Middle frontal gyrus (tissue), 1 donor: ENCODE measurements at regions not wholly inside any gene's neighbourhood (a gene's known extent, or its start where the extent isn't known, plus 50 kb on each side); places are given as distances from the start of the nearest gene placed in this dataset.
"Not testable (repeated sequence)": the region's sequence is repeated elsewhere in the genome, so short reads cannot be mapped to it uniquely, and the experiment has no call there.

Experiments used
- DNase-seq: peaks from one replicate; pipeline ENCODE4 v3.0.0-alpha.2; 2015; ENCODE audit warnings: low spot score; ENCODE audit errors: extremely low spot score

DNA sequence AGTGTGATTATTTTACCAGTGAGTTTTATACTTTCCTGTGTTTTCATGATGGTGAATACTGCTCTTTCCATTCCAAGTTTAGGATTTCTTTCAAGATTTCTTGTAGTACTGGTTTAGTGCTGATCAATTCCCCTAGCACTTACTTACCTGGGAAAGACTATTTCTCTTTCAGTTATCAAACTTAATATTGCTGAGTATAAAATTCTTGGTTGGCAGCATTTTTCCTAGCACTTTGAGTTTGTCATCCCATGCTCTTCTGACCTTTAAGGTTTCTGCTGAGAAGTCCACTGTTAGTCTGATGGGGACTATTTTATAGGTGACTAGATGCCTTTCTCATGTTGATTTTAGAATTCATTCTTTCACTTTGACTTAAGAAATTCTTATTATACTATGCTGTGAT lies 842.8 kb upstream of the CITED2 start:
- no peak for DNase-seq

DNA sequence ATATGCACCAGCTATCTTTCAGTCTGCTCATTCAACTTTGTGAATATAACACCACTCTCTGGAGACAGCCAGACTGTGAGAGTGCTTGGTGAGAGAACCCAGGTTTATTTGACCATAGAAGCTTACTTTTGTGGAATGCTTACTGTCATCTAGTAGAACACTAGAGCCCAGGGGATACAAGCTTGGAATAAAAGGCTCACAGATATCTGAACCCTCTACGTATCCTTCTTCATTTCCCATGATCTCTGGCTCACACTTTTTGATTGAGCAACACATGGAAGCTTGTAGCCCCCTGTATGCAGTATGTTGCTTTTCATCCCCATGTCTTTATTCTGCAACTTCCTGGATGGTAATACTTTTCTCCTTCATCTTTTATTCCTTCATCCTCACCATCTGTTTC lies 835.3 kb upstream of the CITED2 start:
- no peak for DNase-seq

DNA sequence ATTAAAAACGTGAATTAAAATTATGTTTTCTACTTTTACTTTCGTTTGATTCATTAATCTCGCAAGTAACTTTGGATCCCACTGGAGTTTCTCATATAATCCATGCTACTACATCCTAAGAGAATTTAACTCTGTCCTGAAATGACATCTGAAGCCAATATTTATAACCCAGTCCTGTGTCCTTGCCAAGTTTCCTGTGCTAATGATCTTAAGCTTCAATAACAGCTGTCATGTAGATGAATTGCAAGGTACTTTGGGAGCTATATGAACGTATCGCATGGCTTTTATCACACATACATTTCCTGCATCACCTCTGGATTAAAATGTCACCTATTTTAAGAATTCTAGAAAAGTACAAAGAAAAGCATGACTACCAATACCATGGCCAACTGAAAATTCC lies 833.8 kb upstream of the CITED2 start:
- no peak for DNase-seq

DNA sequence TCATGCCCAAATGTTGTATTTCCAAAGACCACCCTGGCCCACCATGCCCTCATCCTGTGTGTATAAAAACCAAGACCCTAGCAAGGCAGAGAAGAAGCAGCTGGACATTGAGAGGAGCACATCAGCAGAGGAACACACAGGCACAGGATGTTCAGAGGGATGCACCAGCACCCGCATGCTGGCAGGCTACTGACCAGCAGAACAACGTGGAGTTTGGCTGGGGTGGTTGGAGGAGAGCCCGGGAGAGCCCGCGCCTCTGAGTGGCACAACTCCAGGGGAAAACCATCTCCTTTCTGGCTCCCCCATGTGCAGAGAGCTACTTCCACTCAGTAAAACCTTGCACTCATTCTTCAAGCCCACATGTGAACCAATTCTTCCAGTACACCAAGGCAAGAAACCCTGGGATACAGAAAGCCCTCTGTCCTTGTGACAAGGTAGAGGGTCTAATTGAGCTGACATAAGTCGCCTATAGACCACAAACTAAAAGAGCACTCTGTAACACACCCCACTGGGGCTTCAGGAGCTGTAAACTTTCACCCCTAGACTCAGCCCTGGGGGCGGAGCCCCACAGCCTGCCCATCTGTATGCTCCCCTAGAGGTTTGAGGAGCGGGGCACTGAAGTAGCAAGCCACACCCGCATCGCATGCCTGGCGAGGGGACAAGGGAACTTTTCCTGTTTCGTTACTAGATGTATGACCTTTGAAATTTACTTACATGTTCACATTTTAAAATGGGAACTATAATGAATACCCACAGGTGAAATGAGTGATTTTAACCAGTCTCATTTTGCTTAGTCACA lies 831.5 kb upstream of the CITED2 start:
- DNase-seq = no peak

DNA sequence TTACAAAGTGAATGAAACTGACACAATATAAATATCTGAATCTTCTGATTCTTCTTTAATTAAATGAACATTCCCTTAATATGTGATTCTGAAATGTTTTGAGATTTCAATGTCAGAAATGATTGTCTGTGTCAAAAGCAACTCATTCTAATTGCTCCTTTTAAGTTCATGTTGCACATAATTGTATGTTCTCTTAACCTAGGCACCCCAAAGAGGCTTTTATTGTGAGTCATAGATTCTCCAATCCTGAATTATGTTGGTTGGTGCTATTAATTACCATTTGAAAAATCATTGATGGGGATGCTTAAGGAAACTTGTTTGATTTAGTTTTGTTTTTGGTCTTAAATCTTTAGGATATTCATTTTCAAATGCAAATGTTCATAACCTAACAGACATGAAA lies 829.7 kb upstream of the CITED2 start:
- DNase-seq = no peak

DNA sequence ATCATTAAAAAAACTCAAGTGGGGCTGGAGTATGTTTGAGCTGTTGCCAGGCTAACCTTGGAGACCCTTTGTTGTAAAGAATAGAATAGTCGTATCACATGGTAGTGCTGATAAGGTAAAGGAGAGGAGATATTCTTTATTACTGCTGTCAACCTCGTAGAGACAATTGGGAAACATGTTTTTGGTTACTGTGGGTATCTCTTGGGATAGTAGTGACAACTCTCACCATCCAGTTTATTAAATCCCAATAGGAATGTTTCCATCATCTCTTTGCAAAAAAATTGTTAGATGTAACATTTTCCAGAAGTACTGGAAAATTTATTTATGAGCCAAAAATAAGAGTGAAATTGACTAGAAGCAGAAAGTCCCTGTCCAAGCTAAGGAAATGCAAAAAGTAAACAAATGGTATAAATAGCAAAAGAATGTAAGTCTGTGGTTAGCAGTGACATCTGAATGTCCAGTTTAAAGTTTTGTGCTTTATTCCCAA lies 829.3 kb upstream of the CITED2 start:
- no peak for DNase-seq

DNA sequence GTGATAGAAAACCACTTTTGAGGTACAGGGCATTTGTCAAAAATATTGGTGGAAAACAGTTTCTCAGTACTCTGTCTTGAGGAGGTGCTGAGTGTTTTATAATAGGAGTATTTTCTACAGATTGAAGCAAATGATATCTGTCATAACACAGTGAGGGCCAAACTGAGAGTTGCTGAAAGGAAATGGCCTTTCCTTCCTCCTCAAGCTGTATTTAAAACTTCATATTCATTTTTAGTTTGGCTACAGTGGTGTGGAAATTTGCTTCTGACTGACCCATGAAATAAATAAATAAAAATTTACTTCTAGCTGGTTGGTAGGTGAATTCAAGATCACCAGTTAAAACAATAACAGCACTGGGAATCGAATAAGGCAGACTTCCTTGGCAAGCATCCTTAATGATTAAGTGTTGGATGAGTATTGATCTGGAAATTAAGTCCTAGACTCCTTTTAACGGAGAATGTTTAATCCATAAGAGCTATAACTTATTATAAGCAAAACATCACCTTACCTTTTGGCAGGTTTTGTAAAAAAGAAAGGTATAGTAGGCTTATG lies 828.6 kb upstream of the CITED2 start:
- no peak for DNase-seq

DNA sequence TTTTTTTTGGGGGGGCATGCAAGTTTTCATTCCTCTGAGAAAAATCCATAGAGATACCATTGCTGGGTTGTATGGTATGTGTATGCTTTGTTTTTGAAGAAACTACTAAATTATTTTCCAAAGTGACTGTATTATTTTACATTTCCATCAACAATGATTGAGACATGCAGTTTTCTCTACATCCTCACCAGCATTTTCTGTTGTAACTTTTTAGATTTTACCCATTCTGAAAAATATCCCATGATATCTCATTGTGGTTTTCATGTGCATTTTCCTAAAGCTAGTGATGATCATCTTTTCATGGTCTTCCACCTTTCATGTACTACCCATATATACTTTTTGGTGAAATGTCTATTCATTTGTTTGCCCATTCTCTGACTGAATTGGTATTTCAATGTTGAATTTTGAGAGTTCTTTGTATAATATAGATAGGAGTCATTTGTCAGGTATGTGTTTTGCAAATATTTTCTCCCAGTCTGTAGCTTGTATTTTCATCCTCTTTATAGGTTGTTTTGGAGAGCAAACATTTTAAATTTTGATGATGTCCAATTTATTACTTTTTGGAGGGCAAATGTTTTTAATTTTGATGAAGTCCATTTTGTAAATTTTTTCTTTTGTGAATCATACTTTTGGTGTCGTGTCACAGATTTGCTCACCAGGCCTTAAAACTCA lies 827.5 kb upstream of the CITED2 start:
- no peak for DNase-seq

DNA sequence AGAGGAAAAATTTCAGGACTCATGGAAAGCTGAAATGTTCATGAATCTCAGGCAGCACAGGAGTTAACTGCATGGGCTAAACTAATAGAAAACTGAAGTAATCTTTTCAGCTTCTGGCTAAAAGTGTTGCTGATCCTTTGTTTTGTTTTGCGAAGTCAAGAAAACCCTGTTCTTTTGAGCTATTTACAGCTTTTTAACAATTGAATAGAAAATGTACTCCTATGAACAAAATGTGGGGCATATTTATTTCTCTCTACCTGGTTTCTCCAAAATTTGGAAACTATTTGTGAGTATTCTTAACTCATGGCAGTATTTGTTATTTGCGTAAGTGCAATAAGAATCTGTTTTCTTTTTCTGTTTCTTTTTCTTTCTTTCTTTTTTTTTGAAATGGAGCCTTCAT lies 818.8 kb upstream of the CITED2 start:
- no peak for DNase-seq

DNA sequence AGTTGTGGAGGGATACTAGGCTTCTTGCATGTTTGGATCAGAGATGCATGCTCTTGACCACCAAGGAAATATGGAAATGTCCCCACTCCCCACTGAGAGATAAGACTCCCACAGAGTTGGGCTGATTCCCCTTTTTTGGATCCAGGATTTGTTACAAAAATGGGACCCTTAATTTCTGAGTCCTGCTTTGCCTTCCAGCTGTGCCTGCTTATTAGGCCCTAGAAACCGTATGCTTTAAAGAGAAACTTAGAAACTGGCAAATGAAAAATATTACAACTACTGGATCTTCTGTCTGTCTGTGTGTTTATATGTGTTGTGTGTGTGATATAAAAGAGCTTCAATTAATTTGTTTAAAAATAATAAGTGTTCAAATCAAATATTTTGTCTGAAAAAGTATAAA lies 817.6 kb upstream of the CITED2 start:
- no peak for DNase-seq

DNA sequence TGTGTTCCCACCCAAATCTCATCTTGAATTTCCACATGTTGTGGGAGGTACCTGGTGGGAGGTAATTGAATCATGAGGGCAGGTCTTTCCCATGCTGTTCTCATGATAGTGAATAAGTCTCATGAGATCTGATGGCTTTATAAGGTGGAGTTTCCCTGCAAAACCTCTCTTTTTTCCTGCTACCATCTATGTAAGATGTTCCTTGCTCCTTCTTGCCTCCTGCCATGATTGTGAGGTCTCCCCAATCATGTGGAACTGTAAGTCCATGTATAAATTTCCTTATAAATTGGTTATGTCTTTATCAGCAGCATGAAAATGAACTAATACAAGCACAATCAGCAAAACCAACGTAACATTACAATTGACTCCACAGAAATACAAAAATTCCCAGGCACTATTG lies 814.8 kb upstream of the CITED2 start:
- not testable (repeated sequence) for DNase-seq

DNA sequence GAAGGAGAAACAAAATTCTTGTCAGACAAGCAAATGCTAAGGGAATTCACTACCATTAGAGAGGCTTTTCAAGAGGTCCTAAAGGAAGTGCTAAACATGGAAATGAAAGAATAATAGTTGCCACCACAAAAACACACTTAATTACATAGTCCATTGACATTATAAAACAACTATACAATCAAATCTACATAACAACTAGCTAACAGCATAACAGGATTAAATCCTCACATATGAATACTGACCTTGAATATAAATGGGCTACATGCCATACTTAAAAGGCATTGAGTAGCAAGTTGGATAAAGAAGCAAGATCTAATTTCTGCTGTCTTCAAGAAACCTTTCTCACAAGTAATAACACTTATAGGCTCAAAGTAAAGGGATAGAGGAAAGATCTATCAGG lies 811.5 kb upstream of the CITED2 start:
- no peak for DNase-seq

DNA sequence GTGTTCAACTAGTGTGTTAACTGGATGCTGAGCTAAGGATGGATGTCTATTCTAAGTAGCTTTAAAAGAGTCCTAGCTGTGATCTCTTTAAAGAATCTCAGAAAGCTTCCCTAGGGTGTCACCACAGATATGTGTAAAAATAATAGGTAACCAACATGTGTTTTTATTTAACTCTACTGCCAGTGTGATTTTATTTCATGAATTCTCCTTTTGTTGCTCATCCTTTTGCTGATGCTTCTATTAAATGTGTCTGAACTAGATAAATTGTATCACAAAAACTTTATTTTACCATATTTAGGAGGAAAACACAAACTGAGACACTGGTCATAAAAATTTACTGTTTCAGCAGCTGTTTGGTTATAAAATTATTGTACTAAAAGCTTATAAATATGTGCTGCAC lies 809.4 kb upstream of the CITED2 start:
- no peak for DNase-seq

DNA sequence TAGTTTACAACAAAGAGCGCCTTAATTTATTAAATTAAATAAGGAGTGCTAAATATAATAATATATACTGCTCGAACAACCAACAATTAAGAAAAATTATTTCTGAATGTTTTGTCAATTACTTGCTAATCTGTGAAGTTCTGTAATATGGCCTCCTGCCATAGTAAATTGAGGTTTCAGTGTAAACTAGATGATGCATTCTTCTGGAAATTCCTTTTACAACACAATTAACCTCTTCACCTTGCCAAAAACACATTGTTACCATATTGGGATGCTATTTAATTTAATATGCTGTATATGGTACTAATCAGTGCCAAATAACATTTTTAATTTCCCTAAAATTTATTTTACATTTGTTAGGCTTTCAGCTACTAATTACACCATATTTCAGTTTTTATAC lies 808.4 kb upstream of the CITED2 start:
- DNase-seq = no peak

DNA sequence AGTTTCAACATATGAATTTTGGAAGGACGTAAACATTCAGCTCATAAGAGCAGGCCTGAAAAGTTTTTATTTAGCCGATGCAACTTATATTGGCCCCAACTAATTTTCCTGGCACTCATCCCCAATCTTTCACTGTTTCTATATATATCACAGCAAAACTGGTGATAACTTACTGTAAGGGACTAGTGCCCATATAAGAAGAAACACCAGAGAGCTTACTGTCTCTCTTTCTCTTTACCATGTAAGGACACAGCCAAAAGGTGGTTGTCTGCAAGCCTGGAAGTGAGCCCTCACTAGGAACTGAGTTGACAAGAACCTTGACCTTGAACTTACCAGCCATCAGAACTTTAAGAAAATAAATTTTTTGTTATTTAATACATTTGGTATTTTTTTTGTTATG lies 807.4 kb upstream of the CITED2 start:
- no peak for DNase-seq

DNA sequence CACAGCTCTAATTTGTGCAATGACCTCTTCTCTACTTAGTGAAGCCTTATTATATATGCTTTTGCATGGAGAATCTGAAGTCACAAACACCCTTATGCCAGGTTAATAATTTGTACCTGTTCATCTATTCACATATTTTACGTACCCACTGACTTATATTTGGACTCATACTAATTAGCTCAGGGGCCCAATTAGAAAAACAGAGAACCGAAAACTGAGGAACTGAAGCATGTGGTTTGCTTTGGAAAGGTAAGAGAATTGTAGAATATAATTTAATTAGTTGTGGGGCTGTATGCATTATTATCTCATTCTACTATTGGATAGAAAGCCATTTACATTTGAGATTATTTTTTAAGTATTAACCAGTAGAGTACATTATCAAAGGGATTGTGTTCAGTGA lies 805.9 kb upstream of the CITED2 start:
- no peak for DNase-seq

DNA sequence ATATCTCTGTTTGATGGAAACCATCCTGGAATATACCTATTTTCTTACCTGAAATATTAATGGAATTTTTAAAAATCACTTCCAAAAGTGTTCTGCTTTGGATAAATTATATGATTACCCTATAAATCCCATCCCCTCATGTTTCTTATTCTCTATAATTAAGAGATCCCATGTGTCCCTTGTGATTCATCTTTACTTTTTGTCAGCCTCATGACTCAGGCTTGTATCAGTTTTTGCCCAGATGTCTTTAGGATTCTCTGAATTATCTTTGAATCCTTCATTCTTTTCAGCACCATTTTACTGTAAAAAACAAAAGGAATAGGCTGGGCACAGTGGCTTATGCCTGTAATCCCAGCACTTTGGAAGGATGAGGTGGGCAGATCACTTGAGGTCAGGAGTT lies 804.5 kb upstream of the CITED2 start:
- DNase-seq = no peak

DNA sequence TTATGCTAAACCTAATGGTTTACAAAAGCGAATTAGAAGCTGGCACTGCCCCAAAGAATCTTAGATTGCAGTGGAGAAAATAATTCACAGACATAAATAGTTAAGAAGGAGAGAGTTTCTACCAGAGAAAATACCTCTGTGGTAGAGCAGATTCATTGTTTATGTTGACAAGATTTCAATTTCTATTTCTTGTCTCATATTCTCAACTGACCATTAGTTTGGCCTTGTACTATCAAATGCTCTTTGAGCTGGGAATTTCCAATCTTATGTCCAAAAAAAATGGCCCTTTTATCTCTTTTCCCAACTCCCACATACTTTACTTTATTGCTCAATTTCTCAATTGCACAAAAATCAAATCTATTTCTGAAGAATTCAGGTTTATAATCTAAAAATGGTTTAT lies 804.1 kb upstream of the CITED2 start:
- DNase-seq = no peak

DNA sequence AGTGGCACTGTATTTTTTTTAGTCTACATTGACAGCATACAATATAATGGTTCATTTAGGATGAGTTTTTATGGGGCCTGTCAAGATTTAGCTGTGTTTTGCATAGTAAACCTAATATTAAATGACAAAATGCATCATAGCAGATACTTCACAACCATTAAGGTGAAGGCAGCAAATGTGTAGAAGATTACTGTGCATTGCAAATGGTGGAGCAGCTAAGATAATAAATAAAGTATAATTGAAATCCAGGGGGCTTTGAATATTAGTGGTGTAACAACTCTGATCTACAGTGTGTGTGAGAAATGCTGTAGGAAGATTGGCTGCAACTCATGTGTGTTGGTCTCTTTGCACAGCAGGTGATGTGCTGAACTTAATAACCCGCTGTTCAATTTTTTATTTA lies 801.9 kb upstream of the CITED2 start:
- DNase-seq = no peak

DNA sequence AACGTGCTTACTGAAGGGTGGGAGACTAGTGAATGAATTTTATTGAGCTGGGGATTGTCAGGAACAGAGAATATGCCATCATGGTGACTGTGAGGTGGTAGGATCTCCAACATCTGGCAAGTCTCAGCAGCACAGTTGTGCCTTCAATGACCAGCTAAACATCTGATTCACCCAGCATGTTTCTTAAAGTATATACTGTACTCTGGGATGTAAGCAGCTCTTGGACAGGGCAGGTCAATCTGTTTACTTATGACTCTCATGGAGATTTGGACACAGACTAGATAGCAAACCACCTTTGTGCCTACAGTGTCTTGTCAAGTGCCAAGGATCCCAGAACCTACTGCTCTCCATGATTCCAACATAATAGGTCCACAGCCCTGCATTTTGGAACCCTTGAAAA lies 801.0 kb upstream of the CITED2 start:
- DNase-seq = no peak

DNA sequence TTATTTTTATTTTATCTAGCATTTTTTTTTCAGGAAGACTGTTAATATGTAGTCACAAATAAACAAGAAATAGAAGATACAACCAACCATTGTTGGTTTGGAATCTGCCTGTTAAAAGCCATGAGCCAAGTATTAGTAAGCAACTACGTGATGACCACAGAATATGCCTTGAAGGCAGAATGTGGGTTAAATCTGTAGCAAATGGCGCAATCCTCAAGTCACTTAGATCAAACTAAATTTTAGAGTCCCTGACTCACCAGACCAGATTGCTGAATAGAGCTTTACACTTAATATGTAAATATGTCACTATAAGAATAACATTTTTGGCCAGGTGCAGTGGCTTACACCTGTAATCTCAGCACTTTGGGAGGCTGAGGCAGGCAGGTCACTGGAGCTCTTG lies 800.1 kb upstream of the CITED2 start:
- DNase-seq = no peak

DNA sequence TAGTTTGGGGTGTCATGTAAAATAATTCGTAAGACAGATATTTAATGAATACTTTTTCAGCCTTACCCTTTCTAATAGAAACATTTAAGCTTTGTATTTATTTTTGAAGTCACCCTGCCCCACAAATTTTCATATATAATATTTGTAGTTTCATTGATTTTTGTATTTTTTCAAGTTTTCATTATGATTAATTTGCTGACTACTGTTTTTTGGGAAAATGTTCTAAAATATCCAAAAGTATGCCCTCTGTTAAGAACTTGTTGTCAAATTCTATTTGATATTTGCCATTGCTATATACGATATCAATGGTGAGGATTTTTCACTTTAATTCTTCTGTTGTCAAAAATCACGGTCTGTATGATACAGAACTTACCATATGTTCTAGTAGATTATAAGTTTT lies 793.9 kb upstream of the CITED2 start:
- DNase-seq = no peak

DNA sequence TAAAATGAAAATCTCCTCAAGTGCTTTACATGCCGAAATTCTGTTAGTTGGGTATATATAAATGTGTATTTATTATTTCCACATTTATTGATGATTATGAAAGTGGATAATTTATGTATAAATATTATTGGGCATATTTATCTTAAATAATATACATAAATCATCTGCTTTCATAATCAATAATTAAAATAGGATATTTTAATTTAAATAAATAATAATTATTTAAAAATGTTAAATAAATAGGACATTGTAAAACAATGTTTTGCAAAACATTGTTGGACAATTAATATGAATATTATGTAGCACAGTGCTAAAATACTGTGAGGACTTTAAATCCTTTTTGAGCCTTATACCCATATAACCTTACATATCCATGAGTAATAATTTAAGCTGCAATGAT lies 786.5 kb upstream of the CITED2 start:
- DNase-seq = no peak
